H1 (cell line): ENCODE measurements at regions not wholly inside any gene's neighbourhood (a gene's known extent, or its start where the extent isn't known, plus 50 kb on each side); places are given as distances from the start of the nearest gene placed in this dataset.

Experiments used
- CTCF ChIA-PET: fragments of 300-600 bp; sonication (Branson Sonifier 250); formaldehyde crosslinking; loops from one replicate; lab custom pipeline; 2021; ENCODE audit not compliant: partially characterized antibody; lab: Charles Lee
- POLR2A ChIA-PET: fragments of 300-600 bp; sonication (Branson Sonifier 250); formaldehyde crosslinking; loops from one replicate; lab custom pipeline; 2021; ENCODE audit warnings: inconsistent platforms; ENCODE audit not compliant: partially characterized antibody; lab: Charles Lee
- DNase-seq, 2 experiments: peaks; one replicate each; pipeline versions ENCODE4 v3.0.0 to v3.0.0-alpha.2; 2010 to 2022; ENCODE audit warnings: low spot score in 2 of 2, low read depth in 1 of 2, mixed read lengths in 1 of 2
- FAIRE-seq: peaks from 2 replicates; lab custom pipeline; 2011; peaks lifted over from hg19 to GRCh38; lab: Jason Lieb, UNC
- H2AFZ ChIP-seq: 2 replicates; pipeline ENCODE4 v1.8.1; 2012; ENCODE audit warnings: low read length, inconsistent platforms
- H2AK5ac ChIP-seq: 2 replicates; pipeline ENCODE4 v1.6.1; 2013; ENCODE audit warnings: low read depth, low read length
- H2BK120ac ChIP-seq: replicated peaks from 2 replicates; pipeline ENCODE3; 2013; ENCODE audit warnings: low read depth, low read length, inconsistent platforms
- H2BK12ac ChIP-seq: 2 replicates; pipeline ENCODE4 v1.6.1; 2013; ENCODE audit warnings: low read depth, low read length
- H2BK15ac ChIP-seq: 2 replicates; pipeline ENCODE4 v1.6.1; 2013; ENCODE audit warnings: low read length
- H2BK20ac ChIP-seq: 2 replicates; pipeline ENCODE4 v1.6.1; 2013; ENCODE audit warnings: low read length
- H2BK5ac ChIP-seq: 2 replicates; pipeline ENCODE4 v1.6.1; 2013; ENCODE audit warnings: low read depth, low read length
- H3K14ac ChIP-seq: 2 replicates; pipeline ENCODE4 v1.6.1; 2013; ENCODE audit warnings: inconsistent platforms; ENCODE audit not compliant: insufficient read length
- H3K18ac ChIP-seq: 2 replicates; pipeline ENCODE4 v1.6.1; 2013; ENCODE audit warnings: low read length; ENCODE audit errors: extremely low read depth
- H3K23ac ChIP-seq: 2 replicates; pipeline ENCODE4 v1.6.1; 2013; ENCODE audit warnings: inconsistent platforms; ENCODE audit not compliant: insufficient read length
- H3K23me2 ChIP-seq: 2 replicates; pipeline ENCODE4 v1.6.1; 2013; ENCODE audit warnings: low read depth, low read length
- H3K27ac ChIP-seq: 2 replicates; pipeline ENCODE4 v1.6.1; 2011; ENCODE audit warnings: low read depth, low read length, inconsistent platforms
- H3K27me3 ChIP-seq, 4 experiments: replicated peaks in 1 of 4; 1 replicate in 1 of 4; 2 replicates in 3 of 4; pipeline versions ENCODE4 v1.6.1 to v1.8.1; 2011 to 2013; ENCODE audit warnings: low read length in 3 of 4, mild to moderate bottlenecking in 3 of 4, inconsistent platforms in 2 of 4, mixed read lengths in 2 of 4, moderate library complexity in 1 of 4; ENCODE audit not compliant: control insufficient read depth in 3 of 4, insufficient read depth in 3 of 4; ENCODE audit errors: extremely low read depth in 1 of 4
- H3K36me3 ChIP-seq, 4 experiments: 2 replicates each; pipeline versions ENCODE4 v1.6.1 to v1.8.1; 2011 to 2013; ENCODE audit warnings: mild to moderate bottlenecking in 4 of 4, low read length in 3 of 4, moderate library complexity in 2 of 4, control low read depth in 1 of 4, inconsistent platforms in 1 of 4; ENCODE audit not compliant: insufficient read depth in 4 of 4, control insufficient read depth in 2 of 4
- H3K4ac ChIP-seq: replicated peaks from 2 replicates; pipeline ENCODE3; 2013; ENCODE audit warnings: low read length, low read depth, mixed read lengths, inconsistent platforms; ENCODE audit not compliant: insufficient read length
- H3K4me1 ChIP-seq, 4 experiments: replicated peaks in 1 of 4; 1 replicate in 1 of 4; 2 replicates in 3 of 4; pipeline versions ENCODE4 v1.6.1 to v1.8.1; 2011 to 2013; ENCODE audit warnings: low read length in 3 of 4, inconsistent platforms in 2 of 4, mixed read lengths in 1 of 4; ENCODE audit not compliant: insufficient read depth in 4 of 4, control insufficient read depth in 3 of 4
- H3K4me2 ChIP-seq, 2 experiments: 2 replicates each; pipeline versions ENCODE4 v1.6.1 to v1.8.1; 2011 to 2013; ENCODE audit warnings: low read depth in 2 of 2, low read length in 2 of 2, control low read depth in 1 of 2, inconsistent platforms in 1 of 2, mild to moderate bottlenecking in 1 of 2; ENCODE audit not compliant: insufficient read depth in 1 of 2
- H3K4me3 ChIP-seq, 4 experiments: fragments of 200-600, 300-600 bp in 1 of 4; sonication (generic), shearing (Covaris generic), sonication (Bioruptor Twin) in 1 of 4; 2 replicates each; pipeline versions ENCODE4 v1.5.1 to v1.8.1; 2011 to 2016; ENCODE audit warnings: low read length in 4 of 4, low read depth in 3 of 4, control low read depth in 2 of 4, inconsistent platforms in 2 of 4, mild to moderate bottlenecking in 2 of 4, mixed read lengths in 1 of 4, moderate library complexity in 1 of 4; ENCODE audit not compliant: insufficient read depth in 2 of 4; ENCODE audit errors: extremely low read depth in 1 of 4
- H3K56ac ChIP-seq: replicated peaks from 2 replicates; pipeline ENCODE3; 2013; ENCODE audit warnings: low read depth, mild to moderate bottlenecking, mixed read lengths, low read length, inconsistent platforms; ENCODE audit not compliant: insufficient read length
- H3K79me1 ChIP-seq: 2 replicates; pipeline ENCODE4 v1.6.1; 2013; ENCODE audit warnings: low read depth, low read length, control low read depth
- H3K79me2 ChIP-seq, 2 experiments: 2 replicates each; pipeline versions ENCODE4 v1.6.1 to v1.8.1; 2012 to 2013; ENCODE audit warnings: low read length in 2 of 2, mild to moderate bottlenecking in 2 of 2, inconsistent platforms in 1 of 2; ENCODE audit not compliant: insufficient read depth in 2 of 2, control insufficient read depth in 1 of 2
- H3K9ac ChIP-seq, 4 experiments: replicated peaks in 1 of 4; 1 replicate in 1 of 4; 2 replicates in 3 of 4; pipeline versions ENCODE4 v1.6.1 to v1.8.1; 2011 to 2013; ENCODE audit warnings: low read depth in 3 of 4, low read length in 3 of 4, control low read depth in 2 of 4, mild to moderate bottlenecking in 2 of 4, moderate library complexity in 2 of 4, inconsistent platforms in 1 of 4; ENCODE audit errors: extremely low read depth in 1 of 4
- H3K9me3 ChIP-seq, 2 experiments: 2 replicates each; pipeline versions ENCODE4 v1.6.1 to v1.8.1; 2012 to 2013; ENCODE audit warnings: mild to moderate bottlenecking in 2 of 2, moderate library complexity in 2 of 2, control low read depth in 1 of 2, inconsistent platforms in 1 of 2, low read depth in 1 of 2, low read length in 1 of 2, mixed read lengths in 1 of 2; ENCODE audit not compliant: insufficient read depth in 2 of 2
- H4K20me1 ChIP-seq, 2 experiments: replicated peaks in 1 of 2; 2 replicates each; pipeline versions ENCODE3 to v1.8.1; 2011 to 2013; ENCODE audit warnings: inconsistent platforms in 2 of 2, low read length in 2 of 2, mild to moderate bottlenecking in 1 of 2; ENCODE audit not compliant: insufficient read depth in 2 of 2, control insufficient read depth in 1 of 2
- H4K5ac ChIP-seq: 2 replicates; pipeline ENCODE4 v1.6.1; 2013; ENCODE audit warnings: low read length, low read depth, mixed read lengths, inconsistent platforms; ENCODE audit not compliant: insufficient read length
- H4K8ac ChIP-seq: 2 replicates; pipeline ENCODE4 v1.8.0; 2013; ENCODE audit warnings: mild to moderate bottlenecking, moderate library complexity, low read length, inconsistent platforms; ENCODE audit not compliant: insufficient read depth; ENCODE audit errors: extremely low read depth
- H4K91ac ChIP-seq: replicated peaks from 2 replicates; pipeline ENCODE3; 2013; ENCODE audit warnings: low read length, mixed read lengths, inconsistent platforms; ENCODE audit not compliant: insufficient read length
- CEBPB ChIP-seq: IDR thresholded peaks from 2 replicates; pipeline ENCODE4 v1.6.1; 2012; ENCODE audit warnings: low read depth, low read length
- CHD1 ChIP-seq: IDR thresholded peaks from 2 replicates; pipeline ENCODE4 v1.6.1; 2012; ENCODE audit warnings: low read depth, low read length, improper control_type of control experiment
- CREB1 ChIP-seq: IDR thresholded peaks from 2 replicates; pipeline ENCODE4 v1.6.1; 2012; ENCODE audit warnings: inconsistent platforms
- GABPA ChIP-seq: IDR thresholded peaks from 2 replicates; pipeline ENCODE4 v1.6.1; 2011; ENCODE audit warnings: mild to moderate bottlenecking, low read length, moderate library complexity, borderline replicate concordance; ENCODE audit not compliant: insufficient read depth
- JUN ChIP-seq: IDR thresholded peaks from 2 replicates; pipeline ENCODE4 v1.6.1; 2011; ENCODE audit warnings: low read depth, mild to moderate bottlenecking, improper control_type of control experiment, low read length
- NANOG ChIP-seq: IDR thresholded peaks from 2 replicates; pipeline ENCODE4 v1.6.1; 2011; ENCODE audit warnings: low read length, low read depth, mild to moderate bottlenecking, inconsistent platforms; ENCODE audit not compliant: insufficient read depth, poor library complexity, severe bottlenecking
- POU5F1 ChIP-seq: IDR thresholded peaks from 2 replicates; pipeline ENCODE4 v1.6.1; 2011; ENCODE audit warnings: low read depth, mild to moderate bottlenecking, low read length, moderate library complexity
- RAD21 ChIP-seq, 2 experiments: IDR thresholded peaks in 1 of 2; conservative IDR thresholded peaks in 1 of 2; 2 replicates each; pipeline ENCODE4 v1.6.1; 2011; ENCODE audit warnings: low read depth in 2 of 2, low read length in 2 of 2, improper control_type of control experiment in 1 of 2, inconsistent platforms in 1 of 2, mild to moderate bottlenecking in 1 of 2, moderate library complexity in 1 of 2
- SIRT6 ChIP-seq: IDR thresholded peaks from one replicate; pipeline ENCODE4 v1.7.1; 2012; ENCODE audit warnings: low read length, inconsistent platforms
- SIX5 ChIP-seq: IDR thresholded peaks from 2 replicates; pipeline ENCODE4 v1.6.1; 2011; ENCODE audit warnings: mild to moderate bottlenecking, low read depth, low read length
- SP4 ChIP-seq: IDR thresholded peaks from 2 replicates; pipeline ENCODE4 v1.6.1; 2012; ENCODE audit warnings: low read length, inconsistent platforms
- whole genome bisulfite sequencing, 2 experiments: shearing (Covaris generic) in 1 of 2; methylation state at CpG; one replicate each; pipeline versions ENCODE4 v1.1.6 to v1.1.7; 2013 to 2015; ENCODE audit warnings: low lambda C conversion rate in 2 of 2, mixed read lengths in 2 of 2, inconsistent platforms in 1 of 2, low coverage in 1 of 2, missing lambda C conversion rate in 1 of 2; ENCODE audit not compliant: insufficient replicate concordance in 2 of 2, insufficient coverage in 1 of 2, insufficient read length in 1 of 2; ENCODE audit errors: extremely low coverage in 1 of 2, missing lambda C conversion rate in 1 of 2; 5-methylcytosine and 5-hydroxymethylcytosine counted together
- TF ChIP-seq, protein P1 (sequence below): IDR thresholded peaks from 2 replicates; pipeline ENCODE4 v1.6.1; 2012; ENCODE audit warnings: inconsistent platforms

DNA sequence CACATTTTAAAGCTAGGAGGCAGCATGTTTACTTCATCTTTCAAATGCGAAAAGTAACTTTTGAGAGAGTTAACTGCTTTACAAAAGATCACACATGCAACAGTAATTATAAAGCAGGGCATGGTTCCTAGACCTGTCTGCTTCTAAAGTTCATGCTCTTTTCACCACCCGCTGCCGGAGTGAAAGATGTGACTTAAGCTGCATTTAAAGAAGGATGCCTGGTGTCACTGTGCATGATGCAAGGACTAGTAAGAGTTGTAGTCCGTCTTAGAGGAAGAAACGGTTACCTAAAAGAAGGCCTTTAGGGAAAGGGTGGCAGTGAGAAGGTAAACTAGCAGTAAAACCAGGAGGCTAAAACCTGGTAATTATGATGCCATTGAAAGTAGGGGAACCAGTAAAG is 1689.1 kb downstream of the KCNT2 start:
- H3K23ac ChIP-seq = no peak overlapping the region
- H2BK120ac ChIP-seq = no peak overlapping the region
- no peak overlapping the region for H3K14ac ChIP-seq
- H4K5ac ChIP-seq = no peak overlapping the region
- no peaks in the 10 kb centered on the region for H3K23me2 ChIP-seq
- TF ChIP-seq GABPA = no peak
- TF ChIP-seq POU5F1 = no peak
- no peak for TF ChIP-seq SP4
- TF ChIP-seq NANOG = no peak
- no peak for TF ChIP-seq SIX5
- TF ChIP-seq RAD21 (IDR thresholded peaks at IDR 0.05 in 1 of 2, conservative IDR thresholded peaks at IDR 0.05 in 1 of 2; ENCODE audit: low read depth in 2 of 2, low read length in 2 of 2) = no peak
- no peak for TF ChIP-seq CEBPB
- TF ChIP-seq JUN = no peak
- TF ChIP-seq CREB1 = no peak
- TF ChIP-seq, protein P1, sequence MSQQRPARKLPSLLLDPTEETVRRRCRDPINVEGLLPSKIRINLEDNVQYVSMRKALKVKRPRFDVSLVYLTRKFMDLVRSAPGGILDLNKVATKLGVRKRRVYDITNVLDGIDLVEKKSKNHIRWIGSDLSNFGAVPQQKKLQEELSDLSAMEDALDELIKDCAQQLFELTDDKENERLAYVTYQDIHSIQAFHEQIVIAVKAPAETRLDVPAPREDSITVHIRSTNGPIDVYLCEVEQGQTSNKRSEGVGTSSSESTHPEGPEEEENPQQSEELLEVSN = no peak
- TF ChIP-seq SIRT6 = no peak
- no peak for TF ChIP-seq CHD1
- H3K4me2 ChIP-seq = 0 out of 4 replicates have a peak overlapping the region, but pooled peaks of 1 of the 2 experiments have one; percentile 10
- ChIA-PET CTCF (no interaction called here), POLR2A (no interaction called here)
- peak overlapping the region; percentile 91; the same call in 1 of the 2 replicates for H2AFZ ChIP-seq
- no peak overlapping the region for H3K4me3 ChIP-seq
- H3K27me3 ChIP-seq = no peaks in the 10 kb centered on the region
- H3K4ac ChIP-seq = no peak overlapping the region
- DNase-seq = no peak
- no peaks in the 10 kb centered on the region for H3K79me1 ChIP-seq
- WGBS, 2 experiments = 96% methylated on average over 5 of the region's 5 CpGs; no CpG with 5 or more reads in 1 of the 2 experiments
- H2BK5ac ChIP-seq = no peak overlapping the region
- H3K4me1 ChIP-seq = peaks cover 0 to 3% (median 0%) of the 10 kb centered on the region in 4 experiments; a peak in 1 of 7 replicates
- H3K18ac ChIP-seq = no peak overlapping the region
- no peak overlapping the region for H4K8ac ChIP-seq
- no peaks in the 10 kb centered on the region for H3K36me3 ChIP-seq
- H3K27ac ChIP-seq = no peak overlapping the region
- no peak overlapping the region for H2AK5ac ChIP-seq
- no peak overlapping the region for H4K91ac ChIP-seq
- H3K9me3 ChIP-seq = no peaks in the 10 kb centered on the region
- H4K20me1 ChIP-seq = no peaks in the 10 kb centered on the region
- H3K79me2 ChIP-seq = no peaks in the 10 kb centered on the region
- no peak overlapping the region for H3K56ac ChIP-seq
- no peak for FAIRE-seq
- no peak overlapping the region for H2BK20ac ChIP-seq
- H2BK12ac ChIP-seq = no peak overlapping the region; the same call in 1 of the 2 replicates
- H3K9ac ChIP-seq = no peak overlapping the region
- no peak overlapping the region for H2BK15ac ChIP-seq
